ENCODE measurements at regions not wholly inside any gene's neighbourhood (a gene's known extent, or its start where the extent isn't known, plus 50 kb on each side); places are given as distances from the start of the nearest gene placed in this dataset.

DNA sequence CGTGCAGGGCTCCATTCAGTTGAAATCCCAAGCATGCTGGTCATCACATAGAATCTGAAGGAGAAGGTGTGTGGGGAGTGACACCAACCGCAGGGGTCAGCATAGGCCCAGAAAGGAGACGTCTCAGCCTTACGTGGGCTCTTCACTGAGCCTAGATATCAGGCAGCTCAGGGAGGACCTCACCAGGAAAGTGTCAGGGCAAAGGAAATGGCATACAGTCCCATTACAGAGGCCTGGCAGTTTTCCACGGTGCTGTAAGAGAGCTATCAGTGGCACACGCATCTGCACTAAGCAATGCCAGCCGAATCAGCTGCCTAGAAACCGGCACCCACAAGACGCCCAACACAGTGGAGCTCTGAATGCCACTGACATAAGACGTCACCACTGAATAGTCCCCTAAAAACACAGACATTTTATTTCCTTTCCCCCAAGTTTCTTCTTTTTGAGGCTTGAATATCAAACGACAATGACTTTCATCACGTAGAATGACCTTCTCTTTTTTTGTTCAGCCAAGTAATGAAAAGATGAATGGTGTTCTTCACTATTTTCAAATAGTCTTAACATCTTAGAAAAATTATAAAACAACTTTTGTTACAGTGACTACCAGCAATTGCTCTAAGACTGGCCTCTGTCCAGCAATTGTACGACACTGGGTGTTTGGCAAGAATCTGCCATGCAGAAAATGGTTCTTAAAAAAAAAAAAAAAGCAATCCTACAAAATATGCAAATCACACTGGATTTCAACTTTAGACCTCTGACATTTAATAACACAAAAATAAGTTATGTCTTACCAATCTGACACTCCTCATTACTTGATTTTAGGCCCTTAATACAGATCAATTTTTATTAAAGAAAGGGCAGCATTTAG is 88.9 kb upstream of the FOXQ1 start:
- H3K36me3 ChIP-seq: no peaks in the 10 kb centered on the region
- H3K9me3 ChIP-seq: no peaks in the 10 kb centered on the region
- TF ChIP-seq, protein P1, sequence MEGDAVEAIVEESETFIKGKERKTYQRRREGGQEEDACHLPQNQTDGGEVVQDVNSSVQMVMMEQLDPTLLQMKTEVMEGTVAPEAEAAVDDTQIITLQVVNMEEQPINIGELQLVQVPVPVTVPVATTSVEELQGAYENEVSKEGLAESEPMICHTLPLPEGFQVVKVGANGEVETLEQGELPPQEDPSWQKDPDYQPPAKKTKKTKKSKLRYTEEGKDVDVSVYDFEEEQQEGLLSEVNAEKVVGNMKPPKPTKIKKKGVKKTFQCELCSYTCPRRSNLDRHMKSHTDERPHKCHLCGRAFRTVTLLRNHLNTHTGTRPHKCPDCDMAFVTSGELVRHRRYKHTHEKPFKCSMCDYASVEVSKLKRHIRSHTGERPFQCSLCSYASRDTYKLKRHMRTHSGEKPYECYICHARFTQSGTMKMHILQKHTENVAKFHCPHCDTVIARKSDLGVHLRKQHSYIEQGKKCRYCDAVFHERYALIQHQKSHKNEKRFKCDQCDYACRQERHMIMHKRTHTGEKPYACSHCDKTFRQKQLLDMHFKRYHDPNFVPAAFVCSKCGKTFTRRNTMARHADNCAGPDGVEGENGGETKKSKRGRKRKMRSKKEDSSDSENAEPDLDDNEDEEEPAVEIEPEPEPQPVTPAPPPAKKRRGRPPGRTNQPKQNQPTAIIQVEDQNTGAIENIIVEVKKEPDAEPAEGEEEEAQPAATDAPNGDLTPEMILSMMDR (IDR thresholded peaks at IDR 0.05): no peak
- peak in 1 of 2 donors; percentile 34 for TF ChIP-seq EP300 (IDR thresholded peaks at IDR 0.05)
- no peak for TF ChIP-seq POLR2A (IDR thresholded peaks at IDR 0.05)
- no peaks in the 10 kb centered on the region for H3K27me3 ChIP-seq
- no peak overlapping the region for H3K4me3 ChIP-seq
- peaks cover 0 to 19% (median 0%) of the 10 kb centered on the region in 4 donors for H3K4me1 ChIP-seq
- no peak for DNase-seq (ENCODE audit: low spot score in 2 of 2)
- WGBS, 2 donors: 36 to 39% methylated on average over 13 of the region's 13 CpGs
- peak overlapping the region in 3 of 4 donors; percentile 3 to 75 (median 46) for H3K27ac ChIP-seq

DNA sequence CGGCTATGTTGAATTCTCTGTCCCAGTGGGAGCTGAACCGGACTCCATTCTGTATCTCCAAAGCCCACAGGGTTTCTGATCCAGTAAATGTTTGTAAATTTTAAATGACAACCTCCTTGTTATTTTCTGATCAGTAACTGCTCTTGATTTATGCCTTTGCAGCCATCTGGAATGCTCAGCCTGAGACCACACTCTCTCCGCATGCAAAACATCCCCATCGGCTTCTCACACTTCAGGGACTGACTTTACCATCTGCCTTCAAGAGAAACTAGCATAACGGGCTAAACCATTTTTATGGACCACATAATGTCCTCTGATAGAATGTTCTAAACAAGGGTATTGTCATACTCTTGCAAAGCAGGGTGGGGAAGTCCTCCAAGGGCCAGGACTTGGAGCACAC is 94.5 kb upstream of the FOXQ1 start:
- H3K4me3 ChIP-seq: no peak overlapping the region
- 87 to 88% methylated on average over 5 of the region's 5 CpGs for WGBS, 2 donors

DNA sequence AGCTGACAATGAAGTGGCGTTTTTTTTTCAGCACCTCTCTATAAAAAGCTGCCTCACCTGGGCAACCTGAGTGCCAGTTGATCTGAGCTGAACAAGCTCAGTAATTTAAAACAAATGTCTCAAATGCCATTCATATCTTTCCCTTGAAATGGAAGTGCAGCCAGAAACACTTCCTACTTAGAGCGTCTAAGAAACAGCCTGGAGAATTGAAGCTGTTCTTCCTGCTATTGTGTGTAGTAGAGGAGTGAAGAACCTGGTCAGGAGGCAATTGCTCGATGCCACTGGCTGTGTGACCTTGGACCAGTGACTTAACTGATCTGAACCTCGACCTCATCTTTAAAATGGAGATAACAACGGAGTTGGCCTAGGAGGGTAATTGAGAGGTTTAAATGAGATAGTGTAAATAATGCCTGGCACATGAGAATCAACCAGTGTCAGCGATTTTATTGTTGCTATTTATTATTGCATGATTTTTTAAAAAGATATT is 95.4 kb upstream of the FOXQ1 start:
- Histone ChIP-seq H3K4me1 (peaks cover 0 to 3% (median 0%) of the 10 kb centered on the region in 4 donors), H3K27me3 (no peaks in the 10 kb centered on the region), H3K9me3 (no peaks in the 10 kb centered on the region), H3K4me3 (no peak overlapping the region), H3K27ac (no peak overlapping the region), H3K36me3 (no peaks in the 10 kb centered on the region)
- TF ChIP-seq POLR2A (IDR thresholded peaks at IDR 0.05) (no peak), EP300 (IDR thresholded peaks at IDR 0.05) (no peak)
- TF ChIP-seq, protein P1 (IDR thresholded peaks at IDR 0.05): no peak
- DNase-seq (ENCODE audit: low spot score in 2 of 2): no peak
- 61 to 72% methylated on average over 6 of the region's 6 CpGs for whole genome bisulfite sequencing, 2 donors

More for the DNA sequence above, 94.5 kb upstream of the FOXQ1 start:
- H3K9me3 ChIP-seq: no peaks in the 10 kb centered on the region
- no peak for TF ChIP-seq EP300 (IDR thresholded peaks at IDR 0.05)
- TF ChIP-seq, protein P1 (IDR thresholded peaks at IDR 0.05): no peak
- TF ChIP-seq POLR2A (IDR thresholded peaks at IDR 0.05): no peak
- no peaks in the 10 kb centered on the region for H3K27me3 ChIP-seq
- DNase-seq (ENCODE audit: low spot score in 2 of 2): no peak
- no peak overlapping the region for H3K27ac ChIP-seq
- no peaks in the 10 kb centered on the region for H3K36me3 ChIP-seq
- peaks cover 0 to 9% (median 0%) of the 10 kb centered on the region in 4 donors for H3K4me1 ChIP-seq

DNA sequence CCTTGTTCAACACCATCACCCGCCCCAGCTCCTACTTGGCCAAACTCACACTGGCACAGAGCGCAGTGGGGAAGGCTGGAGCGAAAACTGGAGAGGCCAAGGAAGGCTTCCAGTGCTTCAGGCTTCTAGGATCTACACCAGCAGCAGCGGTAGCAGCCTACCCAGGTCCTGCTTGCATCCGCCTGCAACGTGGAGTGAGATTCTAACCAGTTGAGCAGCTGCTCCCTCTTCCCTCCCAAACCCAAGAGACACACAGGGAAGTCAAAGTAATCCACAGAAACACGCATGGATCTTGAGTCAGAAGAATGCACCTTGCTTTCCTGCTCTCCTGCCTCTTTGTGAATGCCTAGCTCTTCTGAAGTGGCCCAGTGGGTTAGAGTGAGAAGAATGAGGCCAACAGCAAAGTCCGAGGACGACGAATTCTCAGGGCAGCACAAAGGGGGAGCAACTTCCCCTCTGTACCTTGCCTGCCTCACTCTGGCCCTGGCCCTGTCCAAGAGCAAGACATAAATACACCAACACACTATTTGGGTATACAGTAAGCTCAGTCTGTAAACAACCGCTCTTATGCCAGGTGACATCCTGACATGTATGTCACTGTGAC is 95.9 kb upstream of the FOXQ1 start:
- H3K4me1 ChIP-seq: no peaks in the 10 kb centered on the region
- no peak overlapping the region for H3K27ac ChIP-seq
- no peaks in the 10 kb centered on the region for H3K36me3 ChIP-seq
- no peaks in the 10 kb centered on the region for H3K9me3 ChIP-seq
- H3K4me3 ChIP-seq: no peak overlapping the region
- no peak for TF ChIP-seq EP300 (IDR thresholded peaks at IDR 0.05)
- TF ChIP-seq POLR2A (IDR thresholded peaks at IDR 0.05): no peak
- TF ChIP-seq, protein P1 (IDR thresholded peaks at IDR 0.05): no peak
- no peaks in the 10 kb centered on the region for H3K27me3 ChIP-seq
- no peak for DNase-seq (ENCODE audit: low spot score in 2 of 2)
- 81 to 88% methylated on average over 11 of the region's 11 CpGs for WGBS, 2 donors

DNA sequence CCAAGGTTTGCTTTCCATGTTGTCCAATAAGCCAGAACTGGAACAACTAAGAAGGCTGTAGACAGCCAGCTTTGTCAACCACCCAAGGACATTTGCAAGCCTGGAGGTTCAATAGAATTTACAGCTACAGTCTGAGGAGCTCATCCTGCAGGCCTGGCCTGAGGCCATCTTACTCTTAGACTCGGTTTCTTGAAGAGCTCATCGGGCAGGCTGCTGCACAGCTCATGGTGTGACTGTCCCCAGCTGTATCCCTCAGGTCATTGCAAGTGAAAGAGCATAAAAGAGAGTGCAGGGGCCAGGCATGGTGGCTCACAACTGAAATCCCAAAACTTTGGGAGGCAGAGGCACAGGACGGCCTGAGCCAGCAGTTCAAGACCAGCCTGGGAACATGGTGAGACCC is 96.9 kb upstream of the FOXQ1 start:
- Histone ChIP-seq H3K4me1 (no peaks in the 10 kb centered on the region), H3K4me3 (no peak overlapping the region), H3K9me3 (no peaks in the 10 kb centered on the region), H3K36me3 (no peaks in the 10 kb centered on the region), H3K27me3 (no peaks in the 10 kb centered on the region), H3K27ac (no peak overlapping the region)
- no peak for DNase-seq (ENCODE audit: low spot score in 2 of 2)
- TF ChIP-seq EP300 (IDR thresholded peaks at IDR 0.05) (no peak), POLR2A (IDR thresholded peaks at IDR 0.05) (no peak)
- TF ChIP-seq, protein P1 (IDR thresholded peaks at IDR 0.05): no peak
- WGBS, 2 donors: 82 to 90% methylated on average over 3 of the region's 3 CpGs

Data from tibial nerve (tissue), 4 donors.